ENCODE measurements at regions not wholly inside any gene's neighbourhood (a gene's known extent, or its start where the extent isn't known, plus 50 kb on each side); places are given as distances from the start of the nearest gene placed in this dataset. TPM values are rescaled to one million over a fixed set of nuclear protein-coding genes. Genes with fewer than 3 reads are reported as not detected.
"Not testable (repeated sequence)": the region's sequence is repeated elsewhere in the genome, so short reads cannot be mapped to it uniquely, and the experiment has no call there.

DNA sequence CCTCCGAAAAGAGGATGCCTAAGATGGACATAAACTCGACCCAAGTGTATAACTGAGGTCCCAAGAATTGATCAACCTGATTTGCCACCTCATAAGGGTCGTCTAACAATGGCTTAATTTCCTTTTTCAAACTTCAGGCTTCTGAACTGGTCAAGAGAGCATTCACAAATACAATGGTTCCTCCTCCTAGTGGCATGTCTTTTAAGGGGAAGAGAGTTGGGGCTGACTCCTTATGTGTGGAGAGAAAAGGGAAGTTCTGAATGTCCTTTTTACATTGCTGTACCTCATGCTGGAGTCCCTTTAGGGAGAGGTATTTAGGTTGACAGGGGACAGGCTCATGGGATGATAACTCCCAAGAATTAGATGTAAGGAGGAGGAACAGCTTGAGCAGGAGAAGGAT, 375.2 kb downstream of the FOXD4L6 start:
- H3K27me3 ChIP-seq (ENCODE audit: control insufficient read depth in 2 of 2, insufficient read depth in 2 of 2, low read length in 2 of 2); H3K4me1 ChIP-seq (replicated peaks in 1 of 2; ENCODE audit: control insufficient read depth in 2 of 2, insufficient read depth in 2 of 2, low read length in 2 of 2); POLR2A ChIA-PET; DNase-seq (ENCODE audit: extremely low read depth in 1 of 4, low spot score in 3 of 4); H3K9me1 ChIP-seq (ENCODE audit: control insufficient read depth, insufficient read depth, low read length); in situ Hi-C loops (cut with MboI); H3K36me3 ChIP-seq (ENCODE audit: control insufficient read depth, insufficient read depth, low read length); H4K20me1 ChIP-seq (replicated peaks; ENCODE audit: control insufficient read depth, insufficient read depth, low read length); H3K4me3 ChIP-seq; H3K9me3 ChIP-seq (replicated peaks; ENCODE audit: control insufficient read depth, insufficient read depth, low read depth, low read length); ATAC-seq; H2AFZ ChIP-seq (ENCODE audit: low read depth, low read length); CTCF ChIA-PET (ENCODE audit: low intra/inter-chr PET ratio); H3K79me2 ChIP-seq (ENCODE audit: control insufficient read depth, insufficient read depth, low read length); BruUV-seq (replicated peaks); H3K27ac ChIP-seq (ENCODE audit: extremely low read depth, low read depth, low read length); H3K4me2 ChIP-seq (ENCODE audit: insufficient read depth, low read length); H3K9ac ChIP-seq (ENCODE audit: insufficient read depth in 1 of 2, low read depth in 2 of 2, low read length in 2 of 2); FAIRE-seq; intact Hi-C loops (cut with micrococcal nuclease): not testable (repeated sequence)
- 0% methylated on average over 1 of the region's 3 CpGs for WGBS (ENCODE audit: insufficient coverage, low coverage, missing lambda C conversion rate)

DNA sequence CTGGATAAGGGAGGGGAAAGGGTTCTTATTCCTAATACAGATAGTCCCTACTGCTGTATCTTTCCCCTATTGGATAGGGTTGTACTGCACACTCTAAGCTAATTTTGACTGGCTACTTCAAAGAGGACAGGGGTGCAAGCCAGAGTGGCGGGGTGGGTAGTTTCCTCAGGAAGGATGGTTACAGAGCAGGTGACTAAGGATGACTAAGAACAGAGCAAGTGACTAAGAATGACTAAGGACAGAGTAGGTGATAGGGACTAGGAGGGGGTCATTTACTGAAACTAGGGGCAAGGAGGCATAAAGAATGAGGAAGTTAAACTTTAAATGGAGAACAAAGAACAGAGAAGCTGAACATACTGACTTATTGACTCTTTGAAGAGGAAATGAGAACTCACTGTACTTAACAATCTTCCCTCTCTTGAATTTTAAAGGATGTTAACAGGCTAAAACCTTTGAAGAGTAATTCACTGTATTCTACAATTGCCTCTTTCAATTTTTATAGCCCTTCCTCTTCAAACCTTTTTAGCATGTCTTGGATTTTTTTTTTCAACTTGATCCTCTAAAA, 381.5 kb downstream of the FOXD4L6 start:
- H3K4me1 ChIP-seq (replicated peaks in 1 of 2; ENCODE audit: control insufficient read depth in 2 of 2, insufficient read depth in 2 of 2, low read length in 2 of 2); in situ Hi-C loops (cut with MboI); H3K79me2 ChIP-seq (ENCODE audit: control insufficient read depth, insufficient read depth, low read length); H3K9me3 ChIP-seq (replicated peaks; ENCODE audit: control insufficient read depth, insufficient read depth, low read depth, low read length); H3K27me3 ChIP-seq (ENCODE audit: control insufficient read depth in 2 of 2, insufficient read depth in 2 of 2, low read length in 2 of 2); FAIRE-seq; H3K27ac ChIP-seq (ENCODE audit: extremely low read depth, low read depth, low read length); intact Hi-C loops (cut with micrococcal nuclease); POLR2A ChIA-PET; H3K9me1 ChIP-seq (ENCODE audit: control insufficient read depth, insufficient read depth, low read length); BruUV-seq (replicated peaks); H3K9ac ChIP-seq (ENCODE audit: insufficient read depth in 1 of 2, low read depth in 2 of 2, low read length in 2 of 2); H4K20me1 ChIP-seq (replicated peaks; ENCODE audit: control insufficient read depth, insufficient read depth, low read length); H3K4me3 ChIP-seq; CTCF ChIA-PET (ENCODE audit: low intra/inter-chr PET ratio); DNase-seq (ENCODE audit: extremely low read depth in 1 of 4, low spot score in 3 of 4); ATAC-seq; H3K4me2 ChIP-seq (ENCODE audit: insufficient read depth, low read length); H3K36me3 ChIP-seq (ENCODE audit: control insufficient read depth, insufficient read depth, low read length); H2AFZ ChIP-seq (ENCODE audit: low read depth, low read length): not testable (repeated sequence)
- no CpG with 5 or more reads among the region's 1 CpG for WGBS (ENCODE audit: insufficient coverage, low coverage, missing lambda C conversion rate)

Small RNAs in the stretch of these regions (small RNA-seq; reads per million reads assigned to genes)
- gene RNU6-156P, result not detected
